ENCODE measurements at regions not wholly inside any gene's neighbourhood (a gene's known extent, or its start where the extent isn't known, plus 50 kb on each side); places are given as distances from the start of the nearest gene placed in this dataset.

GRCh38 chr6:101195588-101195987 is 197.9 kb upstream of the GRIK2 start:
- no peaks in the 10 kb centered on the region for H3K27me3 ChIP-seq (ENCODE audit: control insufficient read depth in 1 of 2, insufficient read depth in 1 of 2, low read length in 2 of 2)
- H2BK120ac ChIP-seq (ENCODE audit: low read depth, low read length): no peak overlapping the region
- no peaks in the 10 kb centered on the region for H3K4me1 ChIP-seq (ENCODE audit: control insufficient read depth, insufficient read depth, low read depth, low read length)
- no peak overlapping the region for H4K8ac ChIP-seq (ENCODE audit: low read length)
- H3K79me1 ChIP-seq (replicated peaks; ENCODE audit: low read length, poor library complexity, severe bottlenecking): no peaks in the 10 kb centered on the region
- H2AFZ ChIP-seq (ENCODE audit: low read depth, low read length): no peak overlapping the region
- no peak overlapping the region for H2BK15ac ChIP-seq (ENCODE audit: low read depth, poor library complexity, severe bottlenecking)
- no peak overlapping the region for H2BK12ac ChIP-seq (ENCODE audit: low read length in 2 of 2)
- H3K18ac ChIP-seq (ENCODE audit: low read depth in 1 of 2, low read length in 2 of 2): no peak overlapping the region
- no peak overlapping the region for H3K4ac ChIP-seq (ENCODE audit: low read depth in 1 of 2, low read length in 2 of 2)
- no peak overlapping the region for H3K4me2 ChIP-seq (ENCODE audit: low read length, poor library complexity, severe bottlenecking)
- H3K9ac ChIP-seq (ENCODE audit: low read length): no peak overlapping the region
- no peak overlapping the region for H3K27ac ChIP-seq (ENCODE audit: low read length, poor library complexity, severe bottlenecking)
- no peak overlapping the region for H3K14ac ChIP-seq (ENCODE audit: low read length in 2 of 2)
- no peak overlapping the region for H2BK5ac ChIP-seq (ENCODE audit: low read depth, low read length, poor library complexity, severe bottlenecking)
- no peak overlapping the region for H3K4me3 ChIP-seq (ENCODE audit: insufficient read depth in 1 of 2, low read depth in 1 of 2, low read length in 2 of 2)
- peak; percentile 55 for DNase-seq
- no peak overlapping the region for H4K91ac ChIP-seq (ENCODE audit: low read length)
- H3K36me3 ChIP-seq (ENCODE audit: control insufficient read depth in 1 of 2, insufficient read depth in 2 of 2, low read depth in 1 of 2, low read length in 2 of 2): no peaks in the 10 kb centered on the region
- H3K9me3 ChIP-seq (ENCODE audit: control insufficient read depth, low read length): no peaks in the 10 kb centered on the region
- H3K23ac ChIP-seq (ENCODE audit: low read length in 2 of 2): no peak overlapping the region
- no peak overlapping the region for H2AK5ac ChIP-seq (ENCODE audit: low read length, severe bottlenecking)

GRCh38 chr6:101199441-101199840 is 194.1 kb upstream of the GRIK2 start:
- Histone ChIP-seq H4K8ac (ENCODE audit: low read length) (no peak overlapping the region), H2BK15ac (ENCODE audit: low read depth, poor library complexity, severe bottlenecking) (no peak overlapping the region), H3K27me3 (ENCODE audit: control insufficient read depth in 1 of 2, insufficient read depth in 1 of 2, low read length in 2 of 2) (no peaks in the 10 kb centered on the region), H2AK5ac (ENCODE audit: low read length, severe bottlenecking) (no peak overlapping the region), H3K27ac (ENCODE audit: low read length, poor library complexity, severe bottlenecking) (no peak overlapping the region), H2BK120ac (ENCODE audit: low read depth, low read length) (no peak overlapping the region), H3K18ac (ENCODE audit: low read depth in 1 of 2, low read length in 2 of 2) (no peak overlapping the region), H3K4me1 (ENCODE audit: control insufficient read depth, insufficient read depth, low read depth, low read length) (no peaks in the 10 kb centered on the region), H3K4me2 (ENCODE audit: low read length, poor library complexity, severe bottlenecking) (no peak overlapping the region), H3K4me3 (ENCODE audit: insufficient read depth in 1 of 2, low read depth in 1 of 2, low read length in 2 of 2) (no peak overlapping the region), H3K4ac (ENCODE audit: low read depth in 1 of 2, low read length in 2 of 2) (no peak overlapping the region), H4K91ac (ENCODE audit: low read length) (no peak overlapping the region), H3K14ac (ENCODE audit: low read length in 2 of 2) (no peak overlapping the region), H3K79me1 (replicated peaks; ENCODE audit: low read length, poor library complexity, severe bottlenecking) (no peaks in the 10 kb centered on the region), H2BK5ac (ENCODE audit: low read depth, low read length, poor library complexity, severe bottlenecking) (no peak overlapping the region), H3K9ac (ENCODE audit: low read length) (no peak overlapping the region), H3K23ac (ENCODE audit: low read length in 2 of 2) (no peak overlapping the region), H3K36me3 (ENCODE audit: control insufficient read depth in 1 of 2, insufficient read depth in 2 of 2, low read depth in 1 of 2, low read length in 2 of 2) (no peaks in the 10 kb centered on the region), H2BK12ac (ENCODE audit: low read length in 2 of 2) (no peak overlapping the region), H2AFZ (ENCODE audit: low read depth, low read length) (no peak overlapping the region), H3K9me3 (ENCODE audit: control insufficient read depth, low read length) (no peaks in the 10 kb centered on the region)
- no peak for DNase-seq

- Histone ChIP-seq H3K18ac (ENCODE audit: low read depth in 1 of 2, low read length in 2 of 2) (no peak overlapping the region), H2AFZ (ENCODE audit: low read depth, low read length) (no peak overlapping the region), H2BK15ac (ENCODE audit: low read depth, poor library complexity, severe bottlenecking) (no peak overlapping the region), H2BK120ac (ENCODE audit: low read depth, low read length) (no peak overlapping the region), H3K14ac (ENCODE audit: low read length in 2 of 2) (no peak overlapping the region), H3K79me1 (replicated peaks; ENCODE audit: low read length, poor library complexity, severe bottlenecking) (no peaks in the 10 kb centered on the region), H3K27me3 (ENCODE audit: control insufficient read depth in 1 of 2, insufficient read depth in 1 of 2, low read length in 2 of 2) (no peaks in the 10 kb centered on the region), H3K9me3 (ENCODE audit: control insufficient read depth, low read length) (peaks cover 2% of the 10 kb centered on the region), H3K9ac (ENCODE audit: low read length) (no peak overlapping the region), H4K91ac (ENCODE audit: low read length) (no peak overlapping the region), H2BK5ac (ENCODE audit: low read depth, low read length, poor library complexity, severe bottlenecking) (no peak overlapping the region), H3K4me1 (ENCODE audit: control insufficient read depth, insufficient read depth, low read depth, low read length) (no peaks in the 10 kb centered on the region), H2AK5ac (ENCODE audit: low read length, severe bottlenecking) (no peak overlapping the region), H3K4me3 (ENCODE audit: insufficient read depth in 1 of 2, low read depth in 1 of 2, low read length in 2 of 2) (no peak overlapping the region), H3K4me2 (ENCODE audit: low read length, poor library complexity, severe bottlenecking) (no peak overlapping the region), H3K36me3 (ENCODE audit: control insufficient read depth in 1 of 2, insufficient read depth in 2 of 2, low read depth in 1 of 2, low read length in 2 of 2) (no peaks in the 10 kb centered on the region), H2BK12ac (ENCODE audit: low read length in 2 of 2) (no peak overlapping the region), H3K27ac (ENCODE audit: low read length, poor library complexity, severe bottlenecking) (no peak overlapping the region), H4K8ac (ENCODE audit: low read length) (no peak overlapping the region), H3K23ac (ENCODE audit: low read length in 2 of 2) (no peak overlapping the region), H3K4ac (ENCODE audit: low read depth in 1 of 2, low read length in 2 of 2) (no peak overlapping the region)
- no peak for DNase-seq
Observed at GRCh38 chr6:101202867-101203374, 190.6 kb upstream of the GRIK2 start.

- Histone ChIP-seq H3K36me3 (ENCODE audit: control insufficient read depth in 1 of 2, insufficient read depth in 2 of 2, low read depth in 1 of 2, low read length in 2 of 2) (no peaks in the 10 kb centered on the region), H3K18ac (ENCODE audit: low read depth in 1 of 2, low read length in 2 of 2) (no peak overlapping the region), H3K23ac (ENCODE audit: low read length in 2 of 2) (no peak overlapping the region), H3K9ac (ENCODE audit: low read length) (no peak overlapping the region), H4K91ac (ENCODE audit: low read length) (no peak overlapping the region), H2BK5ac (ENCODE audit: low read depth, low read length, poor library complexity, severe bottlenecking) (no peak overlapping the region), H4K8ac (ENCODE audit: low read length) (no peak overlapping the region), H2BK12ac (ENCODE audit: low read length in 2 of 2) (no peak overlapping the region), H2AK5ac (ENCODE audit: low read length, severe bottlenecking) (no peak overlapping the region), H3K79me1 (replicated peaks; ENCODE audit: low read length, poor library complexity, severe bottlenecking) (no peaks in the 10 kb centered on the region), H3K9me3 (ENCODE audit: control insufficient read depth, low read length) (peaks cover 4% of the 10 kb centered on the region), H2BK120ac (ENCODE audit: low read depth, low read length) (no peak overlapping the region), H3K14ac (ENCODE audit: low read length in 2 of 2) (no peak overlapping the region), H3K27me3 (ENCODE audit: control insufficient read depth in 1 of 2, insufficient read depth in 1 of 2, low read length in 2 of 2) (no peaks in the 10 kb centered on the region), H2AFZ (ENCODE audit: low read depth, low read length) (no peak overlapping the region), H2BK15ac (ENCODE audit: low read depth, poor library complexity, severe bottlenecking) (no peak overlapping the region), H3K4me1 (ENCODE audit: control insufficient read depth, insufficient read depth, low read depth, low read length) (no peaks in the 10 kb centered on the region), H3K27ac (ENCODE audit: low read length, poor library complexity, severe bottlenecking) (no peak overlapping the region), H3K4ac (ENCODE audit: low read depth in 1 of 2, low read length in 2 of 2) (no peak overlapping the region), H3K4me3 (ENCODE audit: insufficient read depth in 1 of 2, low read depth in 1 of 2, low read length in 2 of 2) (no peak overlapping the region), H3K4me2 (ENCODE audit: low read length, poor library complexity, severe bottlenecking) (no peak overlapping the region)
- DNase-seq: no peak
- WGBS: 69% methylated on average over 1 of the region's 2 CpGs
Observed at GRCh38 chr6:101203664-101204063, 189.8 kb upstream of the GRIK2 start.

Measured in mesenchymal stem cell (in vitro differentiated cells and primary cell).